Muscle of leg (tissue), 3 donors: ENCODE measurements at regions not wholly inside any gene's neighbourhood (a gene's known extent, or its start where the extent isn't known, plus 50 kb on each side); places are given as distances from the start of the nearest gene placed in this dataset.

Source experiments
- DNase-seq: peaks from one replicate; pipeline ENCODE4 v3.0.0; 2013
- H3K27ac ChIP-seq: one replicate; pipeline ENCODE4 v1.5.1; 2013; ENCODE audit warnings: mild to moderate bottlenecking, low read length, control low read depth
- H3K27me3 ChIP-seq: one replicate; pipeline ENCODE4 v1.6.1; 2013; ENCODE audit warnings: low read length; ENCODE audit not compliant: control insufficient read depth, insufficient read depth
- H3K36me3 ChIP-seq: one replicate; pipeline ENCODE4 v1.6.1; 2013; ENCODE audit warnings: low read length; ENCODE audit not compliant: control insufficient read depth, insufficient read depth
- H3K4me1 ChIP-seq: one replicate; pipeline ENCODE4 v1.6.1; 2013; ENCODE audit warnings: low read length; ENCODE audit not compliant: control insufficient read depth, insufficient read depth
- H3K4me3 ChIP-seq: one replicate; pipeline ENCODE4 v1.5.1; 2013; ENCODE audit warnings: low read length, control low read depth
- H3K9me3 ChIP-seq: replicated peaks from 2 replicates; pipeline ENCODE4 v1.6.1; 2013; ENCODE audit warnings: low read depth, low read length; ENCODE audit not compliant: control insufficient read depth
- WGBS: methylation state at CpG from one replicate; pipeline ENCODE4 v1.1.5; 2013; ENCODE audit warnings: missing lambda C conversion rate; ENCODE audit not compliant: insufficient coverage; 5-methylcytosine and 5-hydroxymethylcytosine counted together

DNA sequence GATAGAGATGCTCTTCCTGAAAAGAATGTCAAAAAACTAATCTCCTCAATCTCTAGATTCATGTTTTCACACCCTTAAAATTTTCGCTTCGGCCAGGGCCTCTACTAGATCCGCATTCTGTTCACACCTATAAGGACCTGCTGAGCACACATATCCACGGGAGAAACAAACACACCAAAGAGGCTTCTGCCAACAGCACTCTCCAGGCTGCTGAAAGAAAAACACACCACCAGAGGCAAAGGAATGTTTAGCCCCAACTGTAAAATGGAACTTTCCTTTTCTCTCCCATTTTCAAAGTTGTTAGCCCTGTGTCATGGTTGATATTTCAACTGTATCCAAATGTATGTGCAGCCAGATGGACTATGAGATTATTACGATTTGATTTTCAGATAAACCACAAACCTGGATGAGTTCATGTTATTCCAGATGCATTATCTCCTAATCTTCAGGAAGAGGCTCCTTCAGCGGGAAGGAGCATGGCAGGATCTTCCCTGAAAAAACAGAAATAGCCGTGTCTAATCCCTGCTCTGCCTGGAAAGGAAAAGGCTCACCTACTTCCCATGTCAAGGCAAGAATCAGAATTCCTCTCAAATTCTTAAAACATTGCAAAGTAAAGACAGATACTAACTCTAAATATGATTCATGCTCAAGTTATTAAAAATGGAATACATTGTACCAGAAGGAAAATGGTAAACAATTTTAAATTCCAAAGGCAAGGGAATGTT lies 442.7 kb upstream of the NR2F2 start:
- DNase-seq = no peak
- Histone ChIP-seq H3K9me3 (no peaks in the 10 kb centered on the region), H3K27ac (no peak overlapping the region), H3K27me3 (no peaks in the 10 kb centered on the region), H3K4me3 (no peak overlapping the region), H3K4me1 (peaks cover 3% of the 10 kb centered on the region), H3K36me3 (no peaks in the 10 kb centered on the region)
- 86% methylated on average over 3 of the region's 7 CpGs for WGBS

GRCh38 chr15:95888762-95889161 lies 441.7 kb upstream of the NR2F2 start:
- no peaks in the 10 kb centered on the region for H3K27me3 ChIP-seq
- H3K4me1 ChIP-seq = peaks cover 3% of the 10 kb centered on the region
- no peak overlapping the region for H3K27ac ChIP-seq
- no peak for DNase-seq
- no CpG with 5 or more reads among the region's 1 CpG for WGBS
- no peaks in the 10 kb centered on the region for H3K9me3 ChIP-seq
- no peak overlapping the region for H3K4me3 ChIP-seq
- H3K36me3 ChIP-seq = no peaks in the 10 kb centered on the region

GRCh38 chr15:95894407-95894956 lies 436.0 kb upstream of the NR2F2 start:
- no CpG with 5 or more reads among the region's 2 CpGs for WGBS
- peak; percentile 35 for DNase-seq
- H3K27ac ChIP-seq = no peak overlapping the region
- no peaks in the 10 kb centered on the region for H3K4me1 ChIP-seq
- H3K27me3 ChIP-seq = no peaks in the 10 kb centered on the region
- no peak overlapping the region for H3K4me3 ChIP-seq
- H3K9me3 ChIP-seq = no peaks in the 10 kb centered on the region
- no peaks in the 10 kb centered on the region for H3K36me3 ChIP-seq

DNA sequence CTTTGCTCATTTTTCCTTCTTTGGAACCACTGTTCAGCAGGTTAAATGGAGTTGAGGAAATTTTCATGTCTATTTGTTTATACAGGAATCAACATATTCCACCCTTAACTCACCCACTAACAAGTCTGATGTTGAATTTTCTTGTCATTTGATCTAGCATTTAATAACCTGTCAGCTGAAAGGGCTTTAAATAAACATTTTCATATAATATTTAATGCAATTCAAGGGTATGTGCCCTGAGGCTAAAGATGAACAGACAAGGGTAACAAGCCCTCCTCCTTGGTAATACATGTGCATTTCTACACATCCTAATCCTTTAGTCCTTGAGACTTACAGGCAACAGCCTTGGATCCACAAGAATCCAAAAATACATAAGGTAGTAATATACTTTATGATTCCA lies 435.0 kb upstream of the NR2F2 start:
- H3K4me3 ChIP-seq = no peak overlapping the region
- H3K27ac ChIP-seq = no peak overlapping the region
- H3K36me3 ChIP-seq = no peaks in the 10 kb centered on the region
- H3K27me3 ChIP-seq = no peaks in the 10 kb centered on the region
- no peaks in the 10 kb centered on the region for H3K4me1 ChIP-seq
- no peaks in the 10 kb centered on the region for H3K9me3 ChIP-seq
- DNase-seq = no peak

- Histone ChIP-seq H3K4me1 (no peaks in the 10 kb centered on the region), H3K36me3 (no peaks in the 10 kb centered on the region), H3K4me3 (no peak overlapping the region), H3K27me3 (no peaks in the 10 kb centered on the region), H3K27ac (no peak overlapping the region), H3K9me3 (no peaks in the 10 kb centered on the region)
- DNase-seq = no peak
- WGBS = no CpG with 5 or more reads among the region's 2 CpGs
These were observed 432.8 kb upstream of the NR2F2 start for GRCh38 chr15:95897651-95898050.

DNA sequence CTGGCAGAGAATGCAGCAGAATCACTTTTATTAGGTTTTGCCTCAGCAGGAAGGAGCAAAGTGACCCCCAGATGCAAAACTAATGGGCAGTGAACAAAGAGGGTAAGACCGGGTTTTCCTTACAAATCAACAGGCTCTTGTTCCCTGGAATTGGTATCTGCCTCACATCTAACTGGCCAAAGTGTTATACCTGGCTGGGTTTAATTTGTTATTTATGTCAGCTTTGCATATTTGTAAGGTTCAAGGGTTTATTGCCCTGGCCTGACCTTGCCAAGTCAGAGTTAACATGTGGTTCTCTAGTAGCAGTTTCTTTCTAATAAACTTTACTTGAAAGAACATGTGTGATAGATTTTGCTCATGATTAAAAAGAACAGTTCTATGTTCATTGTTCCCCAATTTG lies 431.7 kb upstream of the NR2F2 start:
- no peak for DNase-seq
- no peak overlapping the region for H3K4me3 ChIP-seq
- WGBS = no CpG with 5 or more reads among the region's 1 CpG
- H3K27ac ChIP-seq = no peak overlapping the region
- no peaks in the 10 kb centered on the region for H3K9me3 ChIP-seq
- no peaks in the 10 kb centered on the region for H3K36me3 ChIP-seq
- no peaks in the 10 kb centered on the region for H3K4me1 ChIP-seq
- H3K27me3 ChIP-seq = no peaks in the 10 kb centered on the region

- no CpG with 5 or more reads among the region's 6 CpGs for WGBS
- no peaks in the 10 kb centered on the region for H3K9me3 ChIP-seq
- H3K4me1 ChIP-seq = no peaks in the 10 kb centered on the region
- H3K27ac ChIP-seq = no peak overlapping the region
- no peaks in the 10 kb centered on the region for H3K27me3 ChIP-seq
- no peak for DNase-seq
- no peaks in the 10 kb centered on the region for H3K36me3 ChIP-seq
- H3K4me3 ChIP-seq = no peak overlapping the region
These were observed 429.2 kb upstream of the NR2F2 start for GRCh38 chr15:95901271-95901670.

- no peaks in the 10 kb centered on the region for H3K36me3 ChIP-seq
- WGBS = no CpG with 5 or more reads among the region's 3 CpGs
These were observed 427.9 kb upstream of the NR2F2 start for GRCh38 chr15:95902606-95903005.

DNA sequence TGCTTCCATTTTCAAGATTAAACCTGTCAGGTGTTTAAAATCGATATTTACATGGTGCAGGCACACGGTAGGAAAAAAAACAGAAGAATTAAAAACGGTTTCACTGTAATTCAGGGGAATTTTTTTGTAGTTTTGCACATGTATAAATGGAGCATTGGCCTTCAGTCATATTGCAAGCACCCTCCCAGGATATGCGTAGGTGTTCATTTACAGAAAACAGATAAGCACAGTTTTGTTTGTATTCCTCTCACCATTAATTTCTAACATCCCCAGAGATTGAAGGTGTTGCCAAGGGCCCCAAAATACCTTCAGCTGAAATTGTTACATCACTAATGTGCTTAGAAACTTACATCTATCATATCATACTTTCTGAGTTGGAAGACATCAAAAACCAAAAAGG lies 427.1 kb upstream of the NR2F2 start:
- H3K9me3 ChIP-seq = no peaks in the 10 kb centered on the region

More at GRCh38 chr15:95902606-95903005, 427.9 kb upstream of the NR2F2 start:
- Histone ChIP-seq H3K27ac (no peak overlapping the region), H3K27me3 (no peaks in the 10 kb centered on the region), H3K4me3 (no peak overlapping the region), H3K4me1 (no peaks in the 10 kb centered on the region), H3K9me3 (no peaks in the 10 kb centered on the region)
- no peak for DNase-seq

GRCh38 chr15:95910643-95911212 lies 419.8 kb upstream of the NR2F2 start:
- no peaks in the 10 kb centered on the region for H3K4me1 ChIP-seq
- WGBS = 59% methylated on average over 5 of the region's 11 CpGs
- no peaks in the 10 kb centered on the region for H3K9me3 ChIP-seq
- no peak for DNase-seq
- no peak overlapping the region for H3K27ac ChIP-seq
- H3K4me3 ChIP-seq = no peak overlapping the region
- H3K27me3 ChIP-seq = no peaks in the 10 kb centered on the region
- no peaks in the 10 kb centered on the region for H3K36me3 ChIP-seq

More for the DNA sequence above, 427.1 kb upstream of the NR2F2 start:
- Histone ChIP-seq H3K36me3 (no peaks in the 10 kb centered on the region), H3K27ac (no peak overlapping the region), H3K27me3 (no peaks in the 10 kb centered on the region), H3K4me3 (no peak overlapping the region), H3K4me1 (no peaks in the 10 kb centered on the region)
- DNase-seq = no peak
- WGBS = 40% methylated on average over 1 of the region's 4 CpGs
